Fibroblast of lung (primary cell): ENCODE measurements at regions not wholly inside any gene's neighbourhood (a gene's known extent, or its start where the extent isn't known, plus 50 kb on each side); places are given as distances from the start of the nearest gene placed in this dataset.

Experiments used
- DNase-seq, 2 donors: peaks; one replicate each; pipeline versions ENCODE4 v3.0.0 to v3.0.0-alpha.2; 2010; ENCODE audit warnings: low read depth in 2 of 2
- H2AFZ ChIP-seq: 2 replicates; pipeline ENCODE4 v1.5.1; 2012; ENCODE audit warnings: low read length, control low read depth, inconsistent platforms
- H3K27ac ChIP-seq: 2 replicates; pipeline ENCODE4 v1.5.1; 2011; ENCODE audit warnings: low read length, control low read depth; ENCODE audit not compliant: insufficient read depth
- H3K27me3 ChIP-seq: 2 replicates; pipeline ENCODE4 v1.5.1; 2011; ENCODE audit warnings: mild to moderate bottlenecking, low read length; ENCODE audit not compliant: control insufficient read depth, insufficient read depth
- H3K36me3 ChIP-seq: 2 replicates; pipeline ENCODE4 v1.5.1; 2011; ENCODE audit warnings: low read length; ENCODE audit not compliant: control insufficient read depth, insufficient read depth
- H3K4me1 ChIP-seq: 2 replicates; pipeline ENCODE4 v1.5.1; 2011; ENCODE audit warnings: low read length; ENCODE audit not compliant: control insufficient read depth, insufficient read depth; ENCODE audit errors: extremely low read depth
- H3K4me2 ChIP-seq: 2 replicates; pipeline ENCODE4 v1.5.1; 2011; ENCODE audit warnings: low read length, control low read depth; ENCODE audit not compliant: insufficient read depth; ENCODE audit errors: extremely low read depth
- H3K4me3 ChIP-seq, 4 experiments: fragments of 200-600 bp in 1 of 4; sonication (generic) in 1 of 4; replicated peaks in 1 of 4; 2 replicates each; pipeline ENCODE4 v1.5.1; 2011 to 2016; ENCODE audit warnings: low read length in 4 of 4, low read depth in 3 of 4, mild to moderate bottlenecking in 3 of 4, control low read depth in 2 of 4, inconsistent platforms in 1 of 4, mixed read lengths in 1 of 4; ENCODE audit not compliant: insufficient read depth in 1 of 4; ENCODE audit errors: control extremely low read depth in 1 of 4
- H3K79me2 ChIP-seq: 2 replicates; pipeline ENCODE4 v1.5.1; 2012; ENCODE audit warnings: mild to moderate bottlenecking, low read length, inconsistent platforms; ENCODE audit not compliant: control insufficient read depth, insufficient read depth
- H3K9ac ChIP-seq: 2 replicates; pipeline ENCODE4 v1.5.1; 2011; ENCODE audit warnings: mild to moderate bottlenecking, low read length, control low read depth; ENCODE audit not compliant: insufficient read depth
- H3K9me3 ChIP-seq: 2 replicates; pipeline ENCODE4 v1.5.1; 2012; ENCODE audit warnings: low read depth, low read length; ENCODE audit not compliant: control insufficient read depth, insufficient read depth
- H4K20me1 ChIP-seq: 2 replicates; pipeline ENCODE4 v1.5.1; 2011; ENCODE audit warnings: low read length; ENCODE audit not compliant: control insufficient read depth, insufficient read depth; ENCODE audit errors: extremely low read depth
- EZH2 ChIP-seq: IDR thresholded peaks from 2 replicates; pipeline ENCODE4 v1.5.1; 2012; ENCODE audit warnings: low read length, control low read depth, mild to moderate bottlenecking; ENCODE audit errors: missing control alignments
- TF ChIP-seq, protein P1 (sequence below), 2 donors: IDR thresholded peaks in 1 of 2; conservative IDR thresholded peaks in 1 of 2; 1 replicate in 1 of 2; 2 replicates in 1 of 2; pipeline ENCODE4 v1.5.1; 2011 to 2012; ENCODE audit warnings: low read length in 2 of 2, control low read depth in 1 of 2, inconsistent platforms in 1 of 2, low read depth in 1 of 2, mild to moderate bottlenecking in 1 of 2

GRCh38 chr16:54813778-54814177 is 116.9 kb upstream of the IRX5 start:
- TF ChIP-seq, protein P1, sequence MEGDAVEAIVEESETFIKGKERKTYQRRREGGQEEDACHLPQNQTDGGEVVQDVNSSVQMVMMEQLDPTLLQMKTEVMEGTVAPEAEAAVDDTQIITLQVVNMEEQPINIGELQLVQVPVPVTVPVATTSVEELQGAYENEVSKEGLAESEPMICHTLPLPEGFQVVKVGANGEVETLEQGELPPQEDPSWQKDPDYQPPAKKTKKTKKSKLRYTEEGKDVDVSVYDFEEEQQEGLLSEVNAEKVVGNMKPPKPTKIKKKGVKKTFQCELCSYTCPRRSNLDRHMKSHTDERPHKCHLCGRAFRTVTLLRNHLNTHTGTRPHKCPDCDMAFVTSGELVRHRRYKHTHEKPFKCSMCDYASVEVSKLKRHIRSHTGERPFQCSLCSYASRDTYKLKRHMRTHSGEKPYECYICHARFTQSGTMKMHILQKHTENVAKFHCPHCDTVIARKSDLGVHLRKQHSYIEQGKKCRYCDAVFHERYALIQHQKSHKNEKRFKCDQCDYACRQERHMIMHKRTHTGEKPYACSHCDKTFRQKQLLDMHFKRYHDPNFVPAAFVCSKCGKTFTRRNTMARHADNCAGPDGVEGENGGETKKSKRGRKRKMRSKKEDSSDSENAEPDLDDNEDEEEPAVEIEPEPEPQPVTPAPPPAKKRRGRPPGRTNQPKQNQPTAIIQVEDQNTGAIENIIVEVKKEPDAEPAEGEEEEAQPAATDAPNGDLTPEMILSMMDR (conservative IDR thresholded peaks at IDR 0.05 in 1 of 2, IDR thresholded peaks at IDR 0.05 in 1 of 2; ENCODE audit: low read depth in 1 of 2, low read length in 2 of 2), result no peak
- TF ChIP-seq EZH2, result no peak
- Histone ChIP-seq H3K9me3 (no peaks in the 10 kb centered on the region), H3K4me3 (no peak overlapping the region), H3K9ac (no peak overlapping the region), H4K20me1 (no peaks in the 10 kb centered on the region), H3K36me3 (no peaks in the 10 kb centered on the region), H2AFZ (no peak overlapping the region), H3K27ac (no peak overlapping the region), H3K4me1 (no peaks in the 10 kb centered on the region), H3K4me2 (no peak overlapping the region), H3K27me3 (no peaks in the 10 kb centered on the region), H3K79me2 (no peaks in the 10 kb centered on the region)
- DNase-seq, result no peak

DNA sequence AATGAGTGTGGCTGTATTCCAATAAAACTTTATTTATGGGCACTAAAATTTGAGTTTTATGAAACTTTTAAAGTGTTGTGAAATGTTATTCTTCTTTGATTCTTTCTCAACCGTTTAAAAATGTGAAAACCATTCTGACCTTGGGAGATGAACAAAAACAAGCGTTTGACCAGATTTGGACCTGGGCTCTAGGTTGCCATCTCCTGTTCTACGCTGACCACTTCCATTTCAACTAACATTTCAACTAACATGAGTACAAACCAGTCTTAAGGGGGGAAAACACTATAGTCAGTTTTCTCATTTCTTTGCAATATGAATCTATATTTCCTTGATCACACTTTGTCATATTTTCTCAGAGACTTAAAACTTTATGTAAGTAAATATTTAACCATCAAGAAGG is 118.4 kb upstream of the IRX5 start:
- Histone ChIP-seq H3K9ac (no peak overlapping the region), H3K4me1 (no peaks in the 10 kb centered on the region), H3K27me3 (no peaks in the 10 kb centered on the region), H3K36me3 (no peaks in the 10 kb centered on the region), H3K9me3 (no peaks in the 10 kb centered on the region), H4K20me1 (no peaks in the 10 kb centered on the region), H2AFZ (no peak overlapping the region), H3K4me2 (no peak overlapping the region), H3K4me3 (no peak overlapping the region), H3K79me2 (no peaks in the 10 kb centered on the region), H3K27ac (no peak overlapping the region)
- no peak for DNase-seq
- TF ChIP-seq EZH2, result no peak
- TF ChIP-seq, protein P1 (conservative IDR thresholded peaks at IDR 0.05 in 1 of 2, IDR thresholded peaks at IDR 0.05 in 1 of 2; ENCODE audit: low read depth in 1 of 2, low read length in 2 of 2), result no peak

DNA sequence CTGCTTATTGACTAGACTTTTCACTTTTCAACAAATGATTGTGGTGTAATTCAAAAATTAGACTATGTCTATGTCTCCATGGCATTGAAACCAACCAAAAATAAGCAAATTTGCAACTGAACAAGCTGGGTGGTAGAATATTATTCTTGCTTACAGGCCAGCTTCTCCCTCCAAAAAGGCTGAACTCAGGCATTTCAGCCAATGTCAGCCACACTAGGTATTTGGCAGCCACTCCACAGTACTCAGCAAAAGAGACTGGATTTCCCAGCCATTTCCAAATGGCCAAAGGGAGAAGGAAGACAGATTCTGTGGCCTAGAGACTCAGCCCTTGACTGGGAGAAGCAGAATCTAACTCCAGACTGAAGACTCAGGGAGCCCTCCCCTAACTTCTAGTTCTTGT is 121.8 kb upstream of the IRX5 start:
- no peak overlapping the region for H3K27ac ChIP-seq
- no peak overlapping the region for H2AFZ ChIP-seq
- no peaks in the 10 kb centered on the region for H3K4me1 ChIP-seq
- H3K4me2 ChIP-seq, result no peak overlapping the region
- no peak for DNase-seq
- no peaks in the 10 kb centered on the region for H3K36me3 ChIP-seq
- TF ChIP-seq, protein P1 (conservative IDR thresholded peaks at IDR 0.05 in 1 of 2, IDR thresholded peaks at IDR 0.05 in 1 of 2; ENCODE audit: low read depth in 1 of 2, low read length in 2 of 2), result no peak
- no peak for TF ChIP-seq EZH2
- H3K9me3 ChIP-seq, result no peaks in the 10 kb centered on the region
- H3K4me3 ChIP-seq, result no peak overlapping the region
- H4K20me1 ChIP-seq, result no peaks in the 10 kb centered on the region
- H3K27me3 ChIP-seq, result no peaks in the 10 kb centered on the region
- H3K9ac ChIP-seq, result no peak overlapping the region
- H3K79me2 ChIP-seq, result no peaks in the 10 kb centered on the region
